ENCODE measurements at regions not wholly inside any gene's neighbourhood (a gene's known extent, or its start where the extent isn't known, plus 50 kb on each side); places are given as distances from the start of the nearest gene placed in this dataset.

GRCh38 chr5:159673538-159673937, 242.7 kb upstream of the ADRA1B start:
- TF ChIP-seq CTCF (IDR thresholded peaks at IDR 0.05; ENCODE audit: low read depth, low read length): no peak
- no peak for TF ChIP-seq MYC (IDR thresholded peaks at IDR 0.05; ENCODE audit: low read depth, low read length)
- no peak for TF ChIP-seq POLR2A (IDR thresholded peaks at IDR 0.05; ENCODE audit: extremely low read depth, insufficient read length)
